GM23338 (cell line): ENCODE measurements at regions not wholly inside any gene's neighbourhood (a gene's known extent, or its start where the extent isn't known, plus 50 kb on each side); places are given as distances from the start of the nearest gene placed in this dataset.

Experiments used
- ATAC-seq: fragments of 200-7000 bp; cut with Tn5 transposase; 3 replicates; pipeline ENCODE4 v1.9.1; 2020
- DNase-seq: peaks from one replicate; pipeline ENCODE4 v3.0.0-alpha.2; 2015; ENCODE audit warnings: low spot score
- H2AFZ ChIP-seq: fragments of 200-600 bp; sonication (generic); 2 replicates; pipeline ENCODE4 v1.8.0; 2016; ENCODE audit warnings: antibody characterized with exemption, mild to moderate bottlenecking, moderate library complexity
- H3F3A ChIP-seq: fragments of 200-600 bp; sonication (generic); replicated peaks from 2 replicates; pipeline ENCODE4 v1.8.0; 2017; ENCODE audit warnings: antibody characterized with exemption, mixed run types, low read depth
- H3K27ac ChIP-seq: fragments of 200-600 bp; sonication (generic); 2 replicates; pipeline ENCODE4 v1.6.1; 2016; ENCODE audit warnings: low read depth
- H3K27me3 ChIP-seq: fragments of 200-600 bp; sonication (generic); 2 replicates; pipeline ENCODE4 v1.8.0; 2016; ENCODE audit warnings: mild to moderate bottlenecking, mixed run types, moderate library complexity; ENCODE audit not compliant: insufficient read depth
- H3K36me3 ChIP-seq: fragments of 200-600 bp; sonication (generic); 2 replicates; pipeline ENCODE4 v1.8.0; 2016; ENCODE audit warnings: mild to moderate bottlenecking; ENCODE audit not compliant: insufficient read depth
- H3K4me1 ChIP-seq: fragments of 200-600 bp; sonication (generic); 2 replicates; pipeline ENCODE4 v1.8.0; 2016; ENCODE audit warnings: mild to moderate bottlenecking, moderate library complexity; ENCODE audit not compliant: insufficient read depth
- H3K4me2 ChIP-seq: fragments of 200-600 bp; sonication (generic); 2 replicates; pipeline ENCODE4 v1.7.1; 2017; ENCODE audit warnings: mixed run types
- H3K4me3 ChIP-seq: fragments of 200-600 bp; sonication (generic); 2 replicates; pipeline ENCODE4 v1.6.1; 2016; ENCODE audit warnings: mixed run types
- H3K79me2 ChIP-seq: fragments of 200-600 bp; sonication (generic); replicated peaks from 2 replicates; pipeline ENCODE4 v1.8.0; 2017; ENCODE audit warnings: mild to moderate bottlenecking; ENCODE audit not compliant: insufficient read depth
- H3K9me2 ChIP-seq: fragments of 200-600 bp; sonication (generic); 2 replicates; pipeline ENCODE4 v1.8.0; 2017; ENCODE audit not compliant: insufficient read depth
- H4K20me1 ChIP-seq: fragments of 200-600 bp; sonication (generic); replicated peaks from 2 replicates; pipeline ENCODE4 v1.8.0; 2017; ENCODE audit warnings: mild to moderate bottlenecking; ENCODE audit not compliant: insufficient read depth
- H3K27ac Mint-ChIP-seq: 2 replicates; pipeline ENCODE4 v1.8.0; 2020; ENCODE audit warnings: inconsistent platforms, mild to moderate bottlenecking, moderate library complexity, mixed read lengths
- H3K27me3 Mint-ChIP-seq: 3 replicates; pipeline ENCODE4 v1.8.0; 2022; ENCODE audit warnings: low read depth, mild to moderate bottlenecking, moderate library complexity, mixed read lengths, inconsistent platforms; ENCODE audit not compliant: insufficient read depth, poor library complexity
- H3K36me3 Mint-ChIP-seq: 3 replicates; pipeline ENCODE4 v1.8.0; 2021; ENCODE audit warnings: low read depth, mild to moderate bottlenecking, inconsistent platforms, moderate library complexity, mixed read lengths
- H3K4me1 Mint-ChIP-seq: 3 replicates; pipeline ENCODE4 v1.8.0; 2020; ENCODE audit warnings: mild to moderate bottlenecking, inconsistent platforms, mixed read lengths
- H3K4me3 Mint-ChIP-seq: 3 replicates; pipeline ENCODE4 v1.8.0; 2021; ENCODE audit warnings: moderate library complexity, mild to moderate bottlenecking, inconsistent platforms, mixed read lengths
- H3K9me3 Mint-ChIP-seq: 3 replicates; pipeline ENCODE4 v1.8.0; 2020; ENCODE audit warnings: moderate library complexity, mild to moderate bottlenecking, inconsistent platforms, mixed read lengths
- CREB1 ChIP-seq: fragments of 250-450 bp; sonication (Bioruptor Pico); IDR thresholded peaks from 2 replicates; pipeline ENCODE4 v1.5.0; 2020; ENCODE audit warnings: low read depth, mild to moderate bottlenecking, moderate library complexity
- CTCF ChIP-seq, 2 experiments: fragments of 200-600 bp in 1 of 2; sonication (generic) in 1 of 2; conservative IDR thresholded peaks; 2 replicates each; pipeline versions ENCODE4 v1.5.1 to v1.6.1; 2016 to 2017; ENCODE audit warnings: antibody characterized with exemption in 2 of 2, low read depth in 2 of 2, mild to moderate bottlenecking in 2 of 2, moderate library complexity in 1 of 2
- ETS1 ChIP-seq: IDR thresholded peaks from 2 replicates; pipeline ENCODE4 v1.6.1; 2016; ENCODE audit warnings: antibody characterized with exemption
- EZH2 ChIP-seq: fragments of 200-600 bp; sonication (generic); IDR thresholded peaks from one replicate; pipeline ENCODE4 v1.8.0; 2017; ENCODE audit warnings: antibody characterized with exemption, mild to moderate bottlenecking, low read depth; ENCODE audit not compliant: unreplicated experiment
- EZH2phosphoT487 ChIP-seq: fragments of 200-600 bp; sonication (generic); IDR thresholded peaks from one replicate; pipeline ENCODE4 v1.8.1; 2018; ENCODE audit warnings: antibody characterized with exemption; ENCODE audit not compliant: unreplicated experiment
- JUNB ChIP-seq: IDR thresholded peaks from one replicate; pipeline ENCODE4 v1.6.1; 2016; ENCODE audit warnings: antibody characterized with exemption; ENCODE audit not compliant: unreplicated experiment
- NANOG ChIP-seq: IDR thresholded peaks from 2 replicates; pipeline ENCODE4 v1.6.1; 2016; ENCODE audit warnings: antibody characterized with exemption, borderline replicate concordance
- POLR2AphosphoS5 ChIP-seq: IDR thresholded peaks from 2 replicates; pipeline ENCODE4 v1.6.1; 2016; ENCODE audit warnings: antibody characterized with exemption, low read depth
- REST ChIP-seq: IDR thresholded peaks from one replicate; pipeline ENCODE4 v1.6.1; 2018; ENCODE audit warnings: antibody characterized with exemption; ENCODE audit not compliant: unreplicated experiment
- STAT1 ChIP-seq: IDR thresholded peaks from one replicate; pipeline ENCODE4 v1.6.1; 2016; ENCODE audit warnings: antibody characterized with exemption; ENCODE audit not compliant: unreplicated experiment
- ZNF114 ChIP-seq: fragments of 250-450 bp; sonication (Bioruptor Pico); IDR thresholded peaks from 2 replicates; pipeline ENCODE4 v1.5.0; 2020; ENCODE audit warnings: mild to moderate bottlenecking, moderate library complexity
- ZNF331 ChIP-seq: fragments of 250-450 bp; sonication (Bioruptor Pico); IDR thresholded peaks from 2 replicates; pipeline ENCODE4 v1.5.0; 2020; ENCODE audit warnings: low read depth, mild to moderate bottlenecking, moderate library complexity
- ZNF462 ChIP-seq: fragments of 250-450 bp; sonication (Bioruptor Pico); IDR thresholded peaks from 2 replicates; pipeline ENCODE4 v1.5.0; 2020; ENCODE audit warnings: mild to moderate bottlenecking, moderate library complexity

- TF ChIP-seq NANOG (no peak), JUNB (no peak), EZH2 (no peak), POLR2AphosphoS5 (no peak)
Observed at GRCh38 chr5:58156361-58156760, 303.5 kb downstream of the PLK2 start (continued).

- Histone ChIP-seq H3F3A (no peaks in the 10 kb centered on the region), H2AFZ (no peak overlapping the region), H3K4me3 (no peak overlapping the region), H3K4me1 (no peaks in the 10 kb centered on the region), H3K27ac (no peak overlapping the region), H3K36me3 (no peaks in the 10 kb centered on the region), H4K20me1 (no peaks in the 10 kb centered on the region), H3K9me2 (peaks cover under 1% of the 10 kb centered on the region; the same call in 1 of the 2 replicates), H3K27me3 (no peaks in the 10 kb centered on the region), H3K79me2 (no peaks in the 10 kb centered on the region), H3K4me2 (no peak overlapping the region)
- no peak for TF ChIP-seq JUNB
- no peak for TF ChIP-seq POLR2AphosphoS5
- no peak for TF ChIP-seq ZNF114 (CRISPR knock-in tag)
- no peak for TF ChIP-seq CTCF (conservative IDR thresholded peaks at IDR 0.05; ENCODE audit: low read depth in 2 of 2)
- TF ChIP-seq ZNF331, result no peak
- no peak for TF ChIP-seq EZH2
- TF ChIP-seq NANOG, result no peak
- TF ChIP-seq CREB1, result no peak
- TF ChIP-seq ETS1, result no peak
- no peak for TF ChIP-seq EZH2phosphoT487
- no peak for TF ChIP-seq ZNF462 (CRISPR knock-in tag)
- TF ChIP-seq STAT1, result no peak
- TF ChIP-seq REST, result no peak
- no peaks in the 10 kb centered on the region for H3K36me3 Mint-ChIP-seq
- no peaks in the 10 kb centered on the region for H3K27me3 Mint-ChIP-seq
- no peaks in the 10 kb centered on the region for H3K4me1 Mint-ChIP-seq
- no peak overlapping the region for H3K4me3 Mint-ChIP-seq
- no peaks in the 10 kb centered on the region for H3K9me3 Mint-ChIP-seq
- ATAC-seq, result no peak
- DNase-seq, result no peak
- no peak overlapping the region for H3K27ac Mint-ChIP-seq
Observed at GRCh38 chr5:58153255-58153654, 306.6 kb downstream of the PLK2 start.
